ENCODE measurements at regions not wholly inside any gene's neighbourhood (a gene's known extent, or its start where the extent isn't known, plus 50 kb on each side); places are given as distances from the start of the nearest gene placed in this dataset.

DNA sequence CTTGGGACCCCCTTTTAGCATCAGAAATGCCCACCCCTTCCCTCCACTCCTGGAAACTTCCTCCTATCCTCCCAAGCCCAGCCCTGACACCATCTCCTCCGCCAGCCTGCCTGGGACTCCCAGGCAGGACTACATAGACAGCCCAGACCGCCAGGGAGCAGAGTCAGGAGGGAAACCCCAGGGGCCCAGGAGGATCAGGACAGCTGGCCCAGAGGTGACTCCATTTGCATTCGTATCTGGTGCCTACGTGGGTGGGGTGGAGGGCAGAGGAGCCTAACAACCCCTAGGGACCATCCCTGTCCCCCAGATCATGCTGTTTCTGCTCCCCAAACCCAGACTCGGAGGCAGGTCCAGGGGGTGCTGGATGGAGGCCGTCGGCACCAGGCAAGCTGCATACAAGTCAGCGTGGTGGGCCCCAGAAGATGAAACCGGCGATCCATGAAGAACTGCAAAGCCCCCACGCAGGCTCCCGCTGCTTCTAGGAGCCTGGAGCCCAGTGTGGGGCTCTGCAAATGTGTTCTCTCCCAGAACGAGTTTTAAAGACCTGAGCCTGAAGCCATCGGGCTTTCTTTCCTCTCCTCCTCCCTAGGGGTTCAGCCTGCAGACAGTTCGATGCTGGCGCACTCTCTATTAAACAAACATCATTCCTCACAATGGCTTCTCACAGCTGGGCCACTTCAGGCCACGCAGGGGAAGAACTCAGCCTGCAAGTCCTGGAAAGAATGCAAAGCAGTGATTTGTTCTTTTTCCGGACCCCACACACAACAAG is 1506.8 kb downstream of the BRD1 start:
- DNase-seq = no peak

DNA sequence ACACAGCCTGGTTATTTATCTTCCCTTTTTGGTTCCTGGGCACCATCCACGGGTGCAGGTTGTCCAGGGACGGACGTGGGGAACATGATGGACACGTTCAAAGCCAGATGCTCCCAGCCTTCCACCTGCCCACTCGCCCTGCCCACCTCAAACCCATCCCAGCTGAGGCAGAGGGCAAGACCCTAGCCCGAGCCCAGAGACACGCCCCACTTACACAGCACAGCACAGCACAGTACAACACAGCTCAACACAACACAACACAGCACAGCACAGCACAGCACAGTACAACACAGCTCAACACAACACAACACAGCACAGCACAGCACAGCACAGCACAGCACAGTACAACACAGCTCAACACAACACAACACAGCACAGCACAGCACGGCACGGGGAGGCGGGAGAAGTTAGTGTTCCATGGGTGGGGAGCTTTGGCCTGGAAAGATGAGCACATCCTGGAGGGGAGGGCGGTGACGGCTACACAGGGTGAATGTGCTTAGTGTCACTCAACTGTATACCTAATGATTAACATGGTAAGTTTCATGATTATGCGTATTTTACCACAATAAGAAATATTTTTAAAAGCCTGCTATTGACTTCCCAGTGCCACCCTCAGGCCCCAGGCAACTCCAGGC is 1507.5 kb downstream of the BRD1 start:
- no peak for DNase-seq

DNA sequence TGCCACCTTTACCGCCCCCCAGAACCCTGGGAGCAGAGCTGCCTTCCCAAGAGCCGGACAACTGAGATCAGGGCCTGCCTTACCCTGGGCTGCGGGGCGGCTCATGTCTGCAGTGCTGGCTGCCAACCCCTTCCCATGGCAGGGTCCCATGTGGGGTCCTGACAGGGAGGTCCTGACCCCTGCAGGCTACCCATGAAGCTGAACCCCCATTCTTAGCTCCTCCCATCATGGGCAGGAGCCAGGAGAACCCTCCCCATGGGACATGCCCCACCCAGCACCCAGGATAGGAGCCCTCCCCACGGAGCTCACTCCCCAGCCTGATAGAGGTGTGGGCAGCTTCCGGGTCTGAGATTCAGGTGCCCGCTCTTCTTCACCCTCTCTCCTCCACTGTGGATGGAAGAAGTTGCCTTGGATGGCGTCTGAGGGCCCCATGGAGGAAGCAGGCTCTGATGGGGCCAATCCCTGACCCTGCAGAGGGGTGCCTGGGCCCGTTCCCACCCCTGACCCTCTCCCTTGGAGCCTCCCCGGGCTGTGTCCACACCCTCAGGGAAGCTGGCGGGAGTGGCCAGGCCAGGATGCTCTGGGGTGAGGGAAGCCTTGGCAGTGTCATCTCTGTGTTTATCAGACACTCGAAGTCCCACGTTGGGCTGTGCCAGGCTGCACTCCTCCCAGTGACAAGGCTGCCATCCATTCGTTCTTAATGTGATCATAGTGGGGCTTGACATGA is 1508.2 kb downstream of the BRD1 start:
- no peak for DNase-seq

DNA sequence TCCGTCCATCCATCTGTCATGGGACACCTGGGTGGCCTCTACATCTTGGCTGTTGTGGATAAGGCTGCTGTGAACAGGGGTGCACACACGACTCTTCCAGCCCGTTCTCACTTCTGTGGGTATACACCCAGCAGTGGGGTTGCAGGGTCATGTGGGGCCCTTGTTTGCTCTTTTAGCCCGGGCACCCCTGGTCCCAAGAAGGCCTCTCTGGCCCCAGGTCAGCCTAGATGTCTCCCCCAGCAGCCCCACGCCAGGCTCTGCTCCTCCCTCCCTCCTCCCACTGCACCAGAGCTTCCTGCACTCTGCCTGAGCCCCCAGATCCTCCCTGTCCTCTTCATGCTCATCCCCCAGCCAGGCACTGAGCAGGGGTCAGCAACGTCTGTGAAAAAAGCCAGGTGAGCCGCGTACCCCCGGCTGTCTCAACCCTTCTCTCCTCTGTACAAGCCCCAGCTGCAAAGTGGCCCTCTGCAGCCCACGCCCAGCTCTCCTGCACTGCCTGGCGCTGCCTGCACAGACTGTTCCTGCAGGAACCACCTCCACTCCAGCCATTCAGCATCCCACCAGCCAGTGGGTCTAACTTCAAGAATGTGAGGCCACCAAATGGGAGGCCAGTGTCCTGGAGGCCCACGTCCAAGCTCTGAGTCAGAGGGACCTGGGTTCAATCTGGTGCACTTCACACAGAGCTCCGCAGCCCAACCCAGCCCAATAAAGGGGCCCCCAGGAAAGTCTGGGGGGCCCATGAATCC is 1508.9 kb downstream of the BRD1 start:
- no peak for DNase-seq

DNA sequence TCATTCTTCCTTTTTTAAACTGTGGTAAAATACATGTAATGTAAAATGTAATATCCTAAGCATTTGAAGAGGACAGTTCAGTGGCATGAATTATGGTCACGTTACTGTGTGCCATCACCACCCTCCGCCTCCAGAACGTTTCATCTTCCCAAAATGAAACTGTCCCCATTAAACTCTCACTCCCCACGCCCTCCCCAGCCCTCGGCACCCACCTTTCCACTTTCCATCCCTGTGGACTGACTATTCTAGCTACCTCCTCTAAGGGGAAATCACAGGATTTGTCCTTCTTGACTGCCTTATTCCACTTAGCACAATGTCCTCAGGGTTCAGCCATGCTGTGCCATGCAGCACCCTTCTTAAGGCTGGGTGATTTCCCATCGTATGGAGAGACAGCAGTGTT is 1509.5 kb downstream of the BRD1 start:
- no peak for DNase-seq

DNA sequence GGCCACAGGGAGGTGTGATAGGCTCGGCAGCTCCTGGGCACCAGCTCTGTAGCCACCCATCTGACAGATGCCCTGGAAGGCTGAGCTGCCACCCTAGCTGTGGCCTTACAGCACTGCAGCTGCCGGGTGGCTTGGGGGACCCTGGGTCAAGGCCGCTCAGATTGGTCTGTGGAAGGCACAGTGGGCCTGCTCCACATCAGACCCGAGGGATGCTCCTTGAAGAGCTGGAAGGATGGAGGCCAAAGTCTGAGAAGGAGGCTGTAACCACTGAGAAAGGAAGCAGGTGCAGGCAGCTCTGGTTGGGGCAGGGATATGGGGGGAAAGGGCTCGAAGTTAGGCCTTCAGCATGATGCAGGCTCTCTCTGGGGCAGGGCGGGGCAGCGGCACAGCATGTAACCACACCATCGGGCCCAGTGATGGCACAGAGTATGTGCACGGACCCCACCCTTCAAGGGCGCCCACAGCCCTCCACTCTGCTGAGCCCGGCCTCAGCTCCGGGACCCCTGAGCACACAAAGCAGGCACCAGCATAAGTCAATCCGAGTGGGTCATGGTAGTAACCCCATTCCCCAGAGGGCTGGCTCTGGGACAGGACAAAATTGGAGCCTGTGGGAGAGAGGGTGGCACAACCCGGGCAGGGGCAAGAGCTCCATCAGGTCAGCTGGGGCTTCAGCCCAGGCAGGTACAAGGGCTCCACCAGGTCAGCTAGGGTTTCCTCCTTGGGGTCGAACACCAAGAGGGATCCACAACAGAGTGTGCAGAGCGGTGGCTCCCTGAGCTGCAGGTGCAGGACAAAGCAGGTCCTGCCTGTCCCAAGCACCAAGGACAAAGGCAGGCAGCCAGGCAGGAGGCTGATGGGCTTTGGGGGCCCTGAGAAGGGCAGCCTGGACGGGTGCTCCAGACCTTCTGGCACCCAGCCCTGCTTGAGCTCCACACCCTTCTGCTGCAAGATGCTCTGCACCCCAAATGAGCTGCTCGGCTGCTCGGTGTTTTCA is 1511.1 kb downstream of the BRD1 start:
- no peak for DNase-seq

DNA sequence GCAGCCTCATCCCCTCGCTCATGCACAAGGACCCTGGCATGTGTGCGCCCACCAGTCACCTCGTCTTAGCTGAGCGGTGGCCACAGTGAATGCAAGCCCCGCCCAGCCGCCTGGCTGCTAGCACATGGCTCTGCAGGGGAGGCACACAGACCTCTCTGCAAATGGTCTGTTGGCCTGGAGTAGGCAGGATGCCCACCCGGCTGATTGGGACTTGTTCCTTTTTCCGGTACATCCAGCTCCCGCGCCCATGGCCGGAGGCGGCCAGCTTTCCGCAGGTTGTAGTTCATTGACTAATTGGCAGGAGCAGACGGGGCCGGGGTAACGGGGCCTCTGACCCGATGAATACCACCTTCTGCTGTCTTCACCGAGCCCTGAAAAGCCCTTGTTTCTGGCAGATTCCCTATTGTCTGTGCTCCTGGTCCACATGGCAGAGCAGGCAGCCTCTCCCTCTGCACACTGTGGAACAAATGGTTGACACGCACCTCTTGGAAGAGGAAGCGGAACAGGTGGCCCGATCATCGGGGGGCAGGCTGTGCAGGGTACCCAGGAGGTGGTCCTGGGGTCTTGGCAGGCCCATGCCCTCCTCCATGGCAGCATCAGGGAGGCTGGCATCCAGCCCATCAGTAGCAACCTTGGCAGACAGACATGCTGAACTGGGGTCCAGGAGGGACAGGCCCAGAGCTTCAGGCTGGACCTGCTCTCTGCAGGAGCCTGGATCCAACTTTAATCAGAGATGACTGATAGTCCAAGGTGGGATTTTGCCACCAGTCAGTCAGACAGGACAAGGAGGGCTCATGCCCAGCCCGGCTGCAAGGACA is 1512.0 kb downstream of the BRD1 start:
- no peak for DNase-seq

DNA sequence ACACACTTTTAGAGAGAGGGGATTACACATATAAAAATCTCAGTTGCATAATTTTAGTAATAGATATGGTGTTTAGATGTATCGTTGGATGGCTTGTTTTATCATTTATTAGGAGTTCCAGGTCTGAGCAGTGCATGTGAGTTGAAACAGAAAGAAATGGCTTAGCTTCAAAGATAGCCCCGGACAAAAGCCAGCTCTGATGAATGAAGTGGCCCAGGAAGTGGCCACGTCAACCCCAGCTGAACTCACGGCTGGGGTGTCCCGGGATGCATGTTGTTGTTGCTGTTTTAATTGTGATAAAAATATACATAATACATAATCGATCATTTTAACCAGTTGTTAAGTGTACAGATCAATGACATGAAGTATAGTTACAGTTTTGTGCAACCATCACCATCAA is 1513.6 kb downstream of the BRD1 start:
- DNase-seq = no peak

DNA sequence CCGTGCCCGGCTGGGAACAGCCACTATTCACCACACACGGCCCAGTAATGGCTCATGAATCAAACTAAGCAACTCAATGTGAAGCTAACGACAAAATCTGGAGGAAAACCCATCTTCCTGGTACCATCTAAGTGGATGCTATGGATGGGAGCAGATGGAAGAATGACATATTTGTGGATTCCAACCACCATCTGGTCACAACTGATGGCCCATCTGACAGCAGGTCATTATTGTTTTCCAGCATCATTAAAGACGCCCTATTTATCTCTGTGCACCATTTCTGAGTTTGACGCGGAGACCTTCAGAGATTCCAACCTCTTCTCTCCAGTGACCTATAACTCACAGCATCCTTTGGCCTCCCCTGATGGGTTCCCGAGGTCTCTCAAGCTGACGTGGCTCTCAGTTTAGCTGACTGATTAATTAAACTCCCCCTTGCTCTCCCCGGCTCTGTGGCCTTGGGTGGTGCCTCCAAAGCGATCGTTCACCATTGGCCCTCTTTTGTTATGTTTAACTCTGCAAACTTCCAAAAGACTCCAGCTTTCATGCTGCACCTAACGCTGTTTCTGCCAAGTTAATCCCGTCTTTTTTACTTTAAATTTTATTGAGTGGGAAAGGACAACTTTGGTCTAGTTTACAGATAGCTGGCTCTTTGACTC is 1514.4 kb downstream of the BRD1 start:
- DNase-seq = no peak

DNA sequence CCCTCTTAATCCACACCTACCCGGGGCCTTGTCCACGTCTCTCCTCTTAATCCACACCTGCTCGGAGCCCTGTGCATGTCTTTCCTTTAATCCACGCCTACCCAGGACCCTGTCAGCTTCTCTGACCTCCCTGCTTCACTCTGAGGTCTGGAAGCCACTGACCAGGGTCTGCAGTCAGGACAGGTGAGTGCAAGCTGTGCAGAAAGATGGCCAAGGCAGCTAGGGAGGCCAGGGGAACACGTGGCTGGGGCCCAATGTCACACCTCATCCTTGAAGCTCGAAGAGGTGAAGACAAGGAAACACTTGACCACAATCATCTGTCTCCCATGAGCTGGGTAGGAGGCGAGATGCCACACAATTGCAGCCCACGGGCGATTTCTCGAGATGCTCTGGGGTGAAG is 1516.9 kb downstream of the BRD1 start:
- no peak for DNase-seq

DNA sequence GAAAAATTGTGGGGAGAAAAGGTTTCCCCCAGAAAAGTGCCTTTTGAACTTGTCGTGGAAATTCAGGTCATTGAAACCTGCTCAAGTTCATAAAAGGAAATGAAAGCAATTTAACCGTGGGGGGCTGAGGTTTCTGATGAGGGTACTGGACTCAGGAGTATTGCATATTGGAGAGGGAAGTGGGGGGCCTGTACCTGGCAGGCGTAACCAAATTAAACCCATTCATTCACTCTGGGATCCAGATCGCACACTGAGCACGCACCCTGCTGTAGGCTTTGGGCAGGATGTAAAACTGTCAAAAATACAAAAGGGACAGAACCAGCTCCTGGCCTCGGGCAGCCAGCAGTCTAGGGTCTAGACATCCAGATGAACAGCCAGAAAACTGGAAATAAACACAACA is 1517.4 kb downstream of the BRD1 start:
- DNase-seq = no peak

DNA sequence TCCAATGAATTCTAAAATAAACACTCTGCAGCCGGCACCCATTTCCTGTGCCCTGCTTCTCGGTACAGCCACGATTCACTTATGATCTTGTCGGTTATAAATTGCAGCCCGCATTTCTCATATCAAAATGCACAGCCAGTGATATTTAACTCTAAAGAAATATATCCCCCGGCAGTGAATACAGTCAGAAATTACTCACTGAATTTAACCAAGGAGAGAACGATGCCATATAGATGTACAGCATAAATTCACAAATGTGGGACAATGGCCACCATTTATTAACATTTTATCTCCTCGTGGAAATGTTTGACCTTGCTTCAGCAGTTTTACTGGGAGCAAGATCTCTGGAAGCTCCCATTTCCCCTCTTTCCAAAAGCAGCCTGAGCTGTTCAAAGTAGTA is 1517.8 kb downstream of the BRD1 start:
- DNase-seq = no peak

DNA sequence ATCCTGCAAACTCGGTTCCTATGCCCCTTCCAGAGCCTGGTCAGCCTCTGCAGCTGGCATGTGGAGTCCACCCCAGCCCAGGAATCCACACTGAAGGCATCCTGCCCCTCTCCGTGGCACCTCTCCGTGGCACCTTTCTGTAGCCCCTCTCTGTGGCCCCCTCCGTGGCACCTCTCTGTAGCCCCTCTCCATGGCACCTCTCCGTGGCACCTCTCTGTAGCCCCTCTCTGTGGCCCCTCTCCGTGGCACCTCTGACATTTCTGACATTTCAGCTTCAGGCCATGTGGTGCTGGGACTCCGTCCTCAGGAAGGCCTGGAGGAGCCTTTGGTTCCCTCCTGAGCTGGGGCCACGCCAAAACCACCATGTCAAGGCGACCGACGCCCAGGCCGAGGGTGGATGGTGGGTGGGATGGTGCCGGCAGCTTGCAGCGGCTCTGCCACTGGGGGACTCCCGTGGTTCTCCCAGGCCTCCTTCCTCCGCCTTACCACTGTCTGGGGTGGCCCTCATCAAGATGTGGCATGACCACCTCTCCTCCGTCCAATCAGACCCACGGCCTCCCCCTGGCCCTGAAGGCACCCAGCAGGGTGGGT is 1518.5 kb downstream of the BRD1 start:
- DNase-seq = no peak

DNA sequence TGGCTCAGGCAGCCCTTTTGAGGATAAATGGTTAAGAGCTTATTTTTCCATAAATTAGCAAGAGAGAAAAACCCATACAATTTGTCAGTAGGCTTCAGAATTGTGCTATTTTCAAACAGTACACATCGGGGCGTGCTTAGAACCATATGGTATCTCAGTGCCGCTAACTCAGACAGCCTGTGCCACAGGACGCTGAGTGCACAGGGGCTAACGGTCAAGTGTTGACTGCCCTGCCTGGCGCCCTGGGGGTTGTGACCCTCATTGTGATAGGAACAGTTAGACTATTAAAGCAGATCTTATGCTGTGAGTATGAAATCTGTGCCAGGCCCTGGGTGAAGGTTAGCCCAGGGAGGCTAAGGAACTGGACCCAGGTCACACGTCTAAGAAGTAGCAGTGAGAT is 1519.7 kb downstream of the BRD1 start:
- no peak for DNase-seq

DNA sequence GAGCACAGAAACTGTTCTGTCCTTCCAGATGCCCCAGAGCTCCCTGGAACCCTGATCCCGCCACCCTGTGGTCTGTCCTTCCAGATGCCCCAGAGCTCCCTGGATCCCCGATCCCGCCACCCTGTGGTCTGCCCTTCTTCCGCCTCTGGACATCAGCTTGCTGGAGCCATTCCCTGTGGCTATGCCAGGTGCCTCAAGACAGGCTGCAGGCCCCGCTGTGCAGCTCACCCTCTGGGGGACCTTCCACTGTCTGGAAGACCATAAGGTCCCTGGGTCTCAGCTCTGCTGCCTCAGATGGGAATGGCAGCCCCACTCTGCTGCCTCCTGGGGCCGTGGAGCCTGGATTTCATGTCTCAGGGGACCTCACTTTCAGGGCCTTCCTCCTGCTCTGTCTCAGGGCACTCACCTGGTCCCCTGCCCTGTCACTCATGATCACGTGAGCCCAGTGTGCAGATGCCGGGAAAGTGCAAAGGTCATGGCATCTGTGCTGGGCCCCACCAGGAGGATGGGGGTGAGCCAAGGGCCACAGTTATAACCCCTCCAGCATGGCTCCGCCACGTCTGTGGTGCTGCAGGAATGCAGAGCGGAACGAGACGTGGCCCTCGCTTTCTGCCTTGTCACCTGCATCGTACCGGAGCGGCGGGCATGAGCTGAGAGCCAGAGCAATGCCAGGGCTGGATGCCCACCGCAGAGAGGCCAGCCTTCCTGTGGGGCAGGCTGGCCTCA is 1520.7 kb downstream of the BRD1 start:
- DNase-seq = no peak

DNA sequence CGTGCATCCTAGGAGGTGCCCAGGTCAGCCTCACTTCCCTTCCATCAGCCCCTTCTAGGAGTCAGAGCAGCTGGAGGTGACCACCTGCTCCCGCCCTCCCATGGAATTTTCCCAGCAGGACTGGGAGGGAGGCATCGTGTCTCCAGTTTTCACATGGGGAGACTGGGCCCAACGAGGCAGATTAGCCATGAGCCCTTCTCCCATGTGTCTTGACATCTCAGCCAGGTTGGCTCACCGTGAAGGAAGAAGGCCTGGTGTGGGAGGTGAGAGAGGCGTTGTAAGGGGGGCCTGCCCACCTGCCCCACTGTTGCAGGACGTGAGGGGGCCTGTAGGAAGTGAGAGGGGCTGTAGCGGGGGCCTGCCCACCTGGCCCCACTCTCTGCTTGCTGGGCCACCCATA is 1521.4 kb downstream of the BRD1 start:
- DNase-seq = no peak

DNA sequence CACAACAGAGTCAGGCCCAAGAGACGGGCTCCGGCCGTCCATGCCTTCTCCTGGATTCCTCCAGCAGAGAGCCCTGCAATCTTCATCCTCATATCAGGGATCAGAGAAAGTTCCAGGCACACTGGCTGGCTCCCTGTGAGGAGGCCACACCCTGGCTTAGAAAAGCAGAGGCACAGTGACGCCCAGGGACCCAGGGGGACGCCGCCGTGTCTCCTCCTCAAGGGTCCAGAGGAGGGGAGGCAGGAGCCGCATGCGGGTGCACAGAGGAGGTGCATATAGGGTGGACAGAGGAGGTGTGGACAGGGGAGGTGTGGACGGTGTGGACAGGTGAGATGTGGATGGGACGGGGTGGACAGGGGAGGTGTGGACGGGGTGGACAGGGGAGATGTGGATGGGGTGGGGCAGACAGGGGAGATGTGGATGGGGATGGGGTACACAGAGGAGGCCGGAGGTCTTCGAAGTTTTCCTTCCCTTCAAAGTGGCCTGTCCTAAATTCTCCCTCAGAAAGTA is 1521.9 kb downstream of the BRD1 start:
- no peak for DNase-seq

DNA sequence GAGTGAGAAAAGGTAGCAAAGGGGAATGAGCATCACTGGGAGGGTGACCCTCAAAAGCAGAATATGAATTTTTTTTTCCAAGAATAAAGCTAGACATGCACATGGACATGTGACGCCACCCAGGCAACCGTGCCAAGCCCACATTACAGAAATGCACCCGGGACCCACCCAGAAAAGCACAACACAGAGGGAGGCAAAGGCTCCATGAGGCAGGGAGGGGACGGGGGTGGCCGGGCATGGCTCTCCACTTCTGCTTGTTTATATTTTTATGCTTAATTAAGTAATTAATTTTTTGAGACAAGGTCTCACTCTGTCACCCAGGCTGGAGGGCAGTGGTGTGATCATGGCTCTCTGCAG is 1524.3 kb downstream of the BRD1 start:
- no peak for DNase-seq

DNA sequence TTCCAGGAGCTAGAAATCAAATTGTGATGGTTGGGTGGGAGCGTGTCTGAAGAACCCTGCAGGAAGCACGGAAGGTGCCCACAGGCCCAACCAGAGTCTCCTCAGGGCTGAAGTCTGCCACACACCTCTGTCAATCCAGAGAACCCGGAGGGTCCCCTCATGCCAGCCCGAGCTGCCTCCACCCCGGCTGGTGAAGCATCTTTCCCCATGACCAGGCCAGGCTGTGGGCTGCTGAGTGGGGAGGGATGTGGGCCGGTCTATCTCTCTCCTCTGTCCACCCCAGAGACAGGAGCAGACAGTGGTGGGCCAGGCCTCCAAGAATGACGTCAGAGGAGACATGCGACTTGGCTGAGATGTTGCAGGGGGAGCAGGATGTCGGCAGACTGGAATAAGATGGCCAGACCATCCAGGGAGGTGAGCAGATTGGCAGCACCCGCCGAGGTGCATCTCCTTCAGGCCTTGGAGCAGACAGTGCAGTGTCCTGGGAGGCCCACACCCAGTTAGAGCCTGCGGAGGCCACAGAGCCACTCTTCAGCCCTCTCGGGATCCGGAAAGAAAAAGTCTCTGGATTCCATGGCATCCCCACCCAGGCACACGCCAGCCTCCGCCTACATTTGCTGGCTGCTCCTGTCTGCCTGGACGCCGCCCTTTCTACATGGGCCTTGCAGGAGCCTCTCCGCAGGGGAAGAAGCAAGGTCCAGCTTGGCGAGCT is 1524.9 kb downstream of the BRD1 start:
- DNase-seq = no peak

Measured in NCI-H1105 (cell line).